ENCODE measurements at regions not wholly inside any gene's neighbourhood (a gene's known extent, or its start where the extent isn't known, plus 50 kb on each side); places are given as distances from the start of the nearest gene placed in this dataset.

DNA sequence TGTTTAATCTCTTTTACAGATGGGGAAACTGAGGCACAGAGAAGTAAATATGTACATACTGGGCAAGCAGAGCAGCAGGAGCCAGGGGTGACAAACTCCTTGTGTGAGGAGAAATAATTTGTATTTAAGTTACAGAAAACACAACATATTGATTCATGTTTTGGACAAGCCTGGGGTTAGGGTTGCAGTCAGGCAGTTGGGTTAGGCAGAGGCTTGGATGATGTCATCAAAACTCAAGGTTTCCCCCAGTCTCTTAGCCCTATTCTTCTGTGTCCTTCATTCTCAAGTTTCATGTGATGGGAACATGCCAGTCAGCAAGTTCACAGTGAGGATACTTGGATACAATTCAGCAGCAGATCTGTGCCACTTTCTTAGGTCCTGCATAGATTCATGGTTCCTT, 181.4 kb downstream of the CXCL12 start:
- Histone ChIP-seq H3K36me3 (ENCODE audit: control insufficient read depth, insufficient read depth, low read length) (no peaks in the 10 kb centered on the region), H3K4me1 (ENCODE audit: control insufficient read depth, insufficient read depth, low read length) (no peaks in the 10 kb centered on the region), H3K27me3 (ENCODE audit: control insufficient read depth, insufficient read depth, low read length) (no peaks in the 10 kb centered on the region), H3K4me3 (ENCODE audit: low read depth in 2 of 2, low read length in 2 of 2) (no peak overlapping the region), H3K9me3 (ENCODE audit: control insufficient read depth, insufficient read depth, low read depth, low read length) (no peaks in the 10 kb centered on the region), H3K27ac (ENCODE audit: low read length) (no peak overlapping the region)
- TF ChIP-seq POLR2AphosphoS5 (IDR thresholded peaks at IDR 0.05; ENCODE audit: low read depth, low read length) (no peak), SIN3A (IDR thresholded peaks at IDR 0.05; ENCODE audit: borderline replicate concordance, insufficient read depth, low read depth, low read length) (no peak), TCF7L2 (IDR thresholded peaks at IDR 0.05; ENCODE audit: low read depth, low read length) (no peak)
- TF ChIP-seq, protein P1, sequence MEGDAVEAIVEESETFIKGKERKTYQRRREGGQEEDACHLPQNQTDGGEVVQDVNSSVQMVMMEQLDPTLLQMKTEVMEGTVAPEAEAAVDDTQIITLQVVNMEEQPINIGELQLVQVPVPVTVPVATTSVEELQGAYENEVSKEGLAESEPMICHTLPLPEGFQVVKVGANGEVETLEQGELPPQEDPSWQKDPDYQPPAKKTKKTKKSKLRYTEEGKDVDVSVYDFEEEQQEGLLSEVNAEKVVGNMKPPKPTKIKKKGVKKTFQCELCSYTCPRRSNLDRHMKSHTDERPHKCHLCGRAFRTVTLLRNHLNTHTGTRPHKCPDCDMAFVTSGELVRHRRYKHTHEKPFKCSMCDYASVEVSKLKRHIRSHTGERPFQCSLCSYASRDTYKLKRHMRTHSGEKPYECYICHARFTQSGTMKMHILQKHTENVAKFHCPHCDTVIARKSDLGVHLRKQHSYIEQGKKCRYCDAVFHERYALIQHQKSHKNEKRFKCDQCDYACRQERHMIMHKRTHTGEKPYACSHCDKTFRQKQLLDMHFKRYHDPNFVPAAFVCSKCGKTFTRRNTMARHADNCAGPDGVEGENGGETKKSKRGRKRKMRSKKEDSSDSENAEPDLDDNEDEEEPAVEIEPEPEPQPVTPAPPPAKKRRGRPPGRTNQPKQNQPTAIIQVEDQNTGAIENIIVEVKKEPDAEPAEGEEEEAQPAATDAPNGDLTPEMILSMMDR (IDR thresholded peaks at IDR 0.05) = no peak
- TF ChIP-seq, protein P2, sequence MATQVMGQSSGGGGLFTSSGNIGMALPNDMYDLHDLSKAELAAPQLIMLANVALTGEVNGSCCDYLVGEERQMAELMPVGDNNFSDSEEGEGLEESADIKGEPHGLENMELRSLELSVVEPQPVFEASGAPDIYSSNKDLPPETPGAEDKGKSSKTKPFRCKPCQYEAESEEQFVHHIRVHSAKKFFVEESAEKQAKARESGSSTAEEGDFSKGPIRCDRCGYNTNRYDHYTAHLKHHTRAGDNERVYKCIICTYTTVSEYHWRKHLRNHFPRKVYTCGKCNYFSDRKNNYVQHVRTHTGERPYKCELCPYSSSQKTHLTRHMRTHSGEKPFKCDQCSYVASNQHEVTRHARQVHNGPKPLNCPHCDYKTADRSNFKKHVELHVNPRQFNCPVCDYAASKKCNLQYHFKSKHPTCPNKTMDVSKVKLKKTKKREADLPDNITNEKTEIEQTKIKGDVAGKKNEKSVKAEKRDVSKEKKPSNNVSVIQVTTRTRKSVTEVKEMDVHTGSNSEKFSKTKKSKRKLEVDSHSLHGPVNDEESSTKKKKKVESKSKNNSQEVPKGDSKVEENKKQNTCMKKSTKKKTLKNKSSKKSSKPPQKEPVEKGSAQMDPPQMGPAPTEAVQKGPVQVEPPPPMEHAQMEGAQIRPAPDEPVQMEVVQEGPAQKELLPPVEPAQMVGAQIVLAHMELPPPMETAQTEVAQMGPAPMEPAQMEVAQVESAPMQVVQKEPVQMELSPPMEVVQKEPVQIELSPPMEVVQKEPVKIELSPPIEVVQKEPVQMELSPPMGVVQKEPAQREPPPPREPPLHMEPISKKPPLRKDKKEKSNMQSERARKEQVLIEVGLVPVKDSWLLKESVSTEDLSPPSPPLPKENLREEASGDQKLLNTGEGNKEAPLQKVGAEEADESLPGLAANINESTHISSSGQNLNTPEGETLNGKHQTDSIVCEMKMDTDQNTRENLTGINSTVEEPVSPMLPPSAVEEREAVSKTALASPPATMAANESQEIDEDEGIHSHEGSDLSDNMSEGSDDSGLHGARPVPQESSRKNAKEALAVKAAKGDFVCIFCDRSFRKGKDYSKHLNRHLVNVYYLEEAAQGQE (IDR thresholded peaks at IDR 0.05; ENCODE audit: insufficient read depth in 1 of 2, low read depth in 2 of 2, low read length in 1 of 2) = no peak
- CTCF ChIA-PET = no interaction called here
- no TSS peak for BruUV-seq (replicated peaks)
- in situ Hi-C loops (cut with HindIII; ENCODE audit: low pct_unique_long_range_greater_than_20kb, low sequenced_read_pairs) (no loop called here), intact Hi-C loops (cut with micrococcal nuclease; ENCODE audit: unreplicated experiment) (no loop called here)
- POLR2A ChIA-PET = no interaction called here
- no peak for DNase-seq (ENCODE audit: low read depth, low spot score)
- no peak for ATAC-seq

DNA sequence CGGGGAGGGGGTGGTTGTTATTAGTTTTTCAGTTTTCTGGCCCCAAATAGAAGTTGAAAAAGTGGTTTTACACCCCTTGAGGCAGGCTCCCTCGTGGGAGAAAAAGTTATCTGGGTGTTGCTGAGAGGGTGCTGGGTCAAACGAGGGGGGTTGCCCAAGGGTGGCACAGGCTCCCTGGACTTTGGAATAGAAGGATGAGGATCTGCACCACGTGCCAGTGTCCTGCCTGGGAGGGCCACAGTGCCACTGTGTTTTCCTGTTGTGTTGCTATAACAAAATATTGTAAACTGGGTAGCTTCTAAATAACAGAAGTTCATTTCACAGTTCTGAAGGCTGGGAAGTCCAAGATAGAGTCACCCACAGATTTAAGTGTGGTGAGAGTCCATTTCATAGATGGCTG, 181.9 kb downstream of the CXCL12 start:
- intact Hi-C loops (cut with micrococcal nuclease; ENCODE audit: unreplicated experiment) = no loop called here

More for the DNA sequence above, 181.9 kb downstream of the CXCL12 start:
- Histone ChIP-seq H3K36me3 (ENCODE audit: control insufficient read depth, insufficient read depth, low read length) (no peaks in the 10 kb centered on the region), H3K4me3 (ENCODE audit: low read depth in 2 of 2, low read length in 2 of 2) (no peak overlapping the region), H3K9me3 (ENCODE audit: control insufficient read depth, insufficient read depth, low read depth, low read length) (no peaks in the 10 kb centered on the region), H3K4me1 (ENCODE audit: control insufficient read depth, insufficient read depth, low read length) (no peaks in the 10 kb centered on the region), H3K27ac (ENCODE audit: low read length) (no peak overlapping the region), H3K27me3 (ENCODE audit: control insufficient read depth, insufficient read depth, low read length) (no peaks in the 10 kb centered on the region)
- ChIA-PET CTCF (no interaction called here), POLR2A (no interaction called here)
- in situ Hi-C loops (cut with HindIII; ENCODE audit: low pct_unique_long_range_greater_than_20kb, low sequenced_read_pairs) = no loop called here
- DNase-seq (ENCODE audit: low read depth, low spot score) = no peak
- no peak for ATAC-seq
- BruUV-seq (replicated peaks) = no TSS peak
- TF ChIP-seq POLR2AphosphoS5 (IDR thresholded peaks at IDR 0.05; ENCODE audit: low read depth, low read length) (no peak), TCF7L2 (IDR thresholded peaks at IDR 0.05; ENCODE audit: low read depth, low read length) (no peak), SIN3A (IDR thresholded peaks at IDR 0.05; ENCODE audit: borderline replicate concordance, insufficient read depth, low read depth, low read length) (no peak)
- TF ChIP-seq, protein P1 (IDR thresholded peaks at IDR 0.05) = no peak
- TF ChIP-seq, protein P2 (IDR thresholded peaks at IDR 0.05; ENCODE audit: insufficient read depth in 1 of 2, low read depth in 2 of 2, low read length in 1 of 2) = no peak
